ENCODE measurements at regions not wholly inside any gene's neighbourhood (a gene's known extent, or its start where the extent isn't known, plus 50 kb on each side); places are given as distances from the start of the nearest gene placed in this dataset.

DNA sequence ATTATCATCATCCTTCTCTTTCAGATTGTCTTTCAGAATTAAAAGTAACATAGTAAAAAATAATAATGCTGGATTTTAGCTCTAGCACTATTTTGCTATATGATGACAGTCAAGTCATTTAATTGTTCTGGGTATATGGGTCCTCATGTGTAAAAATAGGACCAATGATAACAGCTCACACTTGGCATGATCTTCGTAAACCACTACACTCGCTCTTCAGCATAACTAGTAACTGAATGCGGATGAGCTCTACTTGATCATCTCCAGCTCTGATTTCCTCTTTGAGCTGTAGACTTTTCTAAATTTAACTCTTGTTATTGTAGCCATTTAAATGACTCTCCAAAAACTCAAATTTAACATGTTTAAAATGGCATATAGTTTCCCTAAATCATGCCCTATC lies 831.8 kb upstream of the HS3ST1 start:
- TF ChIP-seq ZNF274 (CRISPR knock-in tag; IDR thresholded peaks at IDR 0.05) (no peak), EZH2 (conservative IDR thresholded peaks at IDR 0.05; ENCODE audit: low read depth, low read length) (no peak), SETDB1 (CRISPR knock-in tag; IDR thresholded peaks at IDR 0.05; ENCODE audit: borderline replicate concordance) (no peak), MTF1 (CRISPR knock-in tag; IDR thresholded peaks at IDR 0.05) (no peak), BRCA1 (CRISPR knock-in tag; IDR thresholded peaks at IDR 0.05) (no peak), DNMT3B (CRISPR knock-in tag; conservative IDR thresholded peaks at IDR 0.05) (no peak), RFX5 (IDR thresholded peaks at IDR 0.05; ENCODE audit: low read depth, low read length) (no peak), ZFX (CRISPR knock-in tag; IDR thresholded peaks at IDR 0.05; ENCODE audit: low read depth) (no peak), POLR2AphosphoS5 (IDR thresholded peaks at IDR 0.05; ENCODE audit: low read depth, low read length) (no peak), BCL6 (CRISPR knock-in tag; IDR thresholded peaks at IDR 0.05) (no peak)
- TF ChIP-seq, protein P1, sequence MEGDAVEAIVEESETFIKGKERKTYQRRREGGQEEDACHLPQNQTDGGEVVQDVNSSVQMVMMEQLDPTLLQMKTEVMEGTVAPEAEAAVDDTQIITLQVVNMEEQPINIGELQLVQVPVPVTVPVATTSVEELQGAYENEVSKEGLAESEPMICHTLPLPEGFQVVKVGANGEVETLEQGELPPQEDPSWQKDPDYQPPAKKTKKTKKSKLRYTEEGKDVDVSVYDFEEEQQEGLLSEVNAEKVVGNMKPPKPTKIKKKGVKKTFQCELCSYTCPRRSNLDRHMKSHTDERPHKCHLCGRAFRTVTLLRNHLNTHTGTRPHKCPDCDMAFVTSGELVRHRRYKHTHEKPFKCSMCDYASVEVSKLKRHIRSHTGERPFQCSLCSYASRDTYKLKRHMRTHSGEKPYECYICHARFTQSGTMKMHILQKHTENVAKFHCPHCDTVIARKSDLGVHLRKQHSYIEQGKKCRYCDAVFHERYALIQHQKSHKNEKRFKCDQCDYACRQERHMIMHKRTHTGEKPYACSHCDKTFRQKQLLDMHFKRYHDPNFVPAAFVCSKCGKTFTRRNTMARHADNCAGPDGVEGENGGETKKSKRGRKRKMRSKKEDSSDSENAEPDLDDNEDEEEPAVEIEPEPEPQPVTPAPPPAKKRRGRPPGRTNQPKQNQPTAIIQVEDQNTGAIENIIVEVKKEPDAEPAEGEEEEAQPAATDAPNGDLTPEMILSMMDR (CRISPR knock-in tag; IDR thresholded peaks at IDR 0.05): no peak

Measured in HepG2 (cell line).